ENCODE measurements at regions not wholly inside any gene's neighbourhood (a gene's known extent, or its start where the extent isn't known, plus 50 kb on each side); places are given as distances from the start of the nearest gene placed in this dataset.
"Not testable (repeated sequence)": the region's sequence is repeated elsewhere in the genome, so short reads cannot be mapped to it uniquely, and the experiment has no call there.

DNA sequence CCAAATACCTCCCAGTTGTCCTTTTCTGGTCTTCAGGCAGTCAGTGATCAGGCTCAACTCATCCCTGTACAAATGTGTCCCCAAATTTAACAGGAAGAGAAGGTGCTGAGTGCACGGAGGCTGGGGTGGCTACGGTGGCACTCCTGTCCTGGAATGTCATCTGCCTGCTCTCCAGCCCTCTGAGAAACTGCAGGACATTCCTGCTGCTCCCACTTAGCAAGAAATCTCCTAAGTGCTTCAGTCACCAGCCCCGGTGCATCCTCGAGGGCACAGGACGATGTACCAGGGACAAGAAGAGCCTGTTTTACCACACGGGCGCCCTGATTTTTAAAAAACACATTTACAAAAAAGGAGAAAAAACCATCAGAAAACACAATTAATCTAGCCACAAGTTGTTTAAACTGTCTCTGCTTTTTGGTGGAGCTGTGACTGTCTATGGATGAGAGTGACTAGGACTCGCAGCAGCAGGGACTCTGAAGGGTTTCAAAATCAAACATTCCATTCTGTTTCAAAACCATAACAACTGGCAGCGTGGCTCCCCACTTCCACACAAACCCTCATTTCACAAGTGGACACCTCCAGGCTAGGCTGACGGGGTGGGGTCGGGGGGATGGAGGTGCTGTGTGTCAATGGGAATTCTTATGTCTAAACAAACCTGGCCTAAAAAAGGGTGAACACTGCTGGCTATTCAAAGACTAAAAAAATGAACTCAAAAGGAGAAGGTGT lies 65.3 kb upstream of the CNEP1R1 start:
- intact Hi-C loops (cut with DNase I, micrococcal nuclease) = no loop called here
- H3K9me3 ChIP-seq = no peaks in the 10 kb centered on the region
- ATAC-seq (no peak), DNase-seq (no peak)
- no peaks in the 10 kb centered on the region for H3K4me1 ChIP-seq (ENCODE audit: low read depth)
- H3K4me3 ChIP-seq = no peak overlapping the region
- TF ChIP-seq, protein P1, sequence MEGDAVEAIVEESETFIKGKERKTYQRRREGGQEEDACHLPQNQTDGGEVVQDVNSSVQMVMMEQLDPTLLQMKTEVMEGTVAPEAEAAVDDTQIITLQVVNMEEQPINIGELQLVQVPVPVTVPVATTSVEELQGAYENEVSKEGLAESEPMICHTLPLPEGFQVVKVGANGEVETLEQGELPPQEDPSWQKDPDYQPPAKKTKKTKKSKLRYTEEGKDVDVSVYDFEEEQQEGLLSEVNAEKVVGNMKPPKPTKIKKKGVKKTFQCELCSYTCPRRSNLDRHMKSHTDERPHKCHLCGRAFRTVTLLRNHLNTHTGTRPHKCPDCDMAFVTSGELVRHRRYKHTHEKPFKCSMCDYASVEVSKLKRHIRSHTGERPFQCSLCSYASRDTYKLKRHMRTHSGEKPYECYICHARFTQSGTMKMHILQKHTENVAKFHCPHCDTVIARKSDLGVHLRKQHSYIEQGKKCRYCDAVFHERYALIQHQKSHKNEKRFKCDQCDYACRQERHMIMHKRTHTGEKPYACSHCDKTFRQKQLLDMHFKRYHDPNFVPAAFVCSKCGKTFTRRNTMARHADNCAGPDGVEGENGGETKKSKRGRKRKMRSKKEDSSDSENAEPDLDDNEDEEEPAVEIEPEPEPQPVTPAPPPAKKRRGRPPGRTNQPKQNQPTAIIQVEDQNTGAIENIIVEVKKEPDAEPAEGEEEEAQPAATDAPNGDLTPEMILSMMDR (IDR thresholded peaks at IDR 0.05) = no peak
- no peaks in the 10 kb centered on the region for H3K36me3 ChIP-seq (ENCODE audit: low read depth)

DNA sequence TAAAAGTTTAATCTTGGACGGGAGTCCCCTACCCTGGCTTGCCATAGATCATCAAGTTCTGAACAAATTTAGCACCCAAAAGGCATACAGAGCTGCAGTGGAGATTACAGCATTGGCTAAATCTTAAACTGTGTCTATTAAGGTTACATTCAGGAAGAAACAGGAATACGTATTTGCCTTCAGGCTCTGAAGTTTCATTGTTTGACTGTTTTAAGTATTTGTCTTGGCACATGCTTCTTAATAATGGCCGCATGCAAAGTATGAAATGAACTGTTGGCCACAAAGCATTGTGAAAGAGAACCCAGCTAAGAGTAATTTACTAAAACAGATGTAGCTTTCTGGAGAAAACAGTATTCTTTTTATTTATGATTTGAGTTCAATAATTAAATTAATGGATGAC lies 63.9 kb upstream of the CNEP1R1 start:
- no peak overlapping the region for H3K4me3 ChIP-seq
- intact Hi-C loops (cut with DNase I, micrococcal nuclease) = no loop called here
- no peak for ATAC-seq
- no peaks in the 10 kb centered on the region for H3K36me3 ChIP-seq (ENCODE audit: low read depth)
- H3K4me1 ChIP-seq (ENCODE audit: low read depth) = no peaks in the 10 kb centered on the region
- TF ChIP-seq, protein P1 (IDR thresholded peaks at IDR 0.05) = no peak
- H3K9me3 ChIP-seq = no peaks in the 10 kb centered on the region
- DNase-seq = no peak

GRCh38 chr16:49962566-49962965 lies 62.5 kb upstream of the CNEP1R1 start:
- H3K36me3 ChIP-seq (ENCODE audit: low read depth); DNase-seq; H3K9me3 ChIP-seq; H3K4me3 ChIP-seq; intact Hi-C loops (cut with DNase I, micrococcal nuclease); ATAC-seq; H3K4me1 ChIP-seq (ENCODE audit: low read depth): not testable (repeated sequence)

GRCh38 chr16:49964316-49964715 lies 60.7 kb upstream of the CNEP1R1 start:
- intact Hi-C loops (cut with DNase I, micrococcal nuclease) = no loop called here
- no peaks in the 10 kb centered on the region for H3K4me1 ChIP-seq (ENCODE audit: low read depth)
- ATAC-seq (no peak), DNase-seq (no peak)
- TF ChIP-seq, protein P1 (IDR thresholded peaks at IDR 0.05) = no peak
- H3K9me3 ChIP-seq = no peaks in the 10 kb centered on the region
- H3K36me3 ChIP-seq (ENCODE audit: low read depth) = no peaks in the 10 kb centered on the region
- H3K4me3 ChIP-seq = no peak overlapping the region

- TF ChIP-seq, protein P1 (IDR thresholded peaks at IDR 0.05) = no peak
- Histone ChIP-seq H3K4me3 (no peak overlapping the region), H3K36me3 (ENCODE audit: low read depth) (no peaks in the 10 kb centered on the region), H3K4me1 (ENCODE audit: low read depth) (no peaks in the 10 kb centered on the region), H3K9me3 (no peaks in the 10 kb centered on the region)
- ATAC-seq (no peak), DNase-seq (no peak)
- intact Hi-C loops (cut with DNase I, micrococcal nuclease) = no loop called here
These were observed 60.1 kb upstream of the CNEP1R1 start for GRCh38 chr16:49964973-49965372.

GRCh38 chr16:49967012-49967559 lies 57.9 kb upstream of the CNEP1R1 start:
- ATAC-seq (no peak), DNase-seq (no peak)
- intact Hi-C loops (cut with DNase I, micrococcal nuclease) = no loop called here
- H3K9me3 ChIP-seq = no peaks in the 10 kb centered on the region
- TF ChIP-seq, protein P1 (IDR thresholded peaks at IDR 0.05) = no peak
- H3K4me1 ChIP-seq (ENCODE audit: low read depth) = no peaks in the 10 kb centered on the region
- H3K4me3 ChIP-seq = no peak overlapping the region
- H3K36me3 ChIP-seq (ENCODE audit: low read depth) = no peaks in the 10 kb centered on the region
